K562 (cell line): ENCODE measurements at regions not wholly inside any gene's neighbourhood (a gene's known extent, or its start where the extent isn't known, plus 50 kb on each side); places are given as distances from the start of the nearest gene placed in this dataset.

Experiments used
- ATAC-seq: fragments of 200-7000 bp; cut with Tn5 transposase; 3 replicates; pipeline ENCODE4 v1.9.1; 2020; ENCODE audit warnings: moderate library complexity
- BruUV-seq: library from RNA; stranded (reverse); fragments of 400-500 nt; replicated peaks from 2 replicates; lab custom pipeline; 2021; lab: Mats Ljungman, UMichigan
- CTCF ChIA-PET: fragments of 300-600 bp; formaldehyde crosslinking; extraction: SDS; loops from one replicate; lab custom pipeline; 2021; ENCODE audit warnings: low intra/inter-chr PET ratio; lab: Yijun Ruan, JAX
- POLR2A ChIA-PET: fragments of 300-600, 350-650 bp; sonication (Branson Sonifier 250); formaldehyde crosslinking; extraction: SDS; loops from one replicate; lab custom pipeline; 2021; ENCODE audit warnings: antibody characterized with exemption, inconsistent platforms; lab: Yijun Ruan, JAX
- DNase-seq, 4 experiments: peaks; one replicate each; pipeline versions ENCODE4 v3.0.0 to v3.0.0-alpha.2; 2011 to 2018; ENCODE audit warnings: low spot score in 3 of 4, mixed read lengths in 3 of 4; ENCODE audit errors: extremely low read depth in 1 of 4
- FAIRE-seq: peaks from 2 replicates; lab custom pipeline; 2011; peaks lifted over from hg19 to GRCh38; lab: Jason Lieb, UNC
- H2AFZ ChIP-seq: 2 replicates; pipeline ENCODE4 v1.6.0; 2011; ENCODE audit warnings: low read depth, low read length, control low read depth, inconsistent platforms
- H3K27ac ChIP-seq: fragments of 200-600 bp; 3 replicates; pipeline ENCODE4 v1.8.0; 2011; ENCODE audit warnings: low read depth, mild to moderate bottlenecking, control low read depth, inconsistent platforms, low read length, moderate library complexity, mixed read lengths; ENCODE audit errors: extremely low read depth
- H3K27me3 ChIP-seq, 2 experiments: fragments of 300-600 bp in 1 of 2; 2 replicates in 1 of 2; 3 replicates in 1 of 2; pipeline versions ENCODE4 v1.6.0 to v1.8.0; 2011; ENCODE audit warnings: inconsistent platforms in 2 of 2, low read length in 2 of 2, mild to moderate bottlenecking in 1 of 2, mixed read lengths in 1 of 2, moderate library complexity in 1 of 2; ENCODE audit not compliant: control insufficient read depth in 2 of 2, insufficient read depth in 2 of 2
- H3K36me3 ChIP-seq: fragments of 300-600 bp; 3 replicates; pipeline ENCODE4 v1.8.0; 2011; ENCODE audit warnings: mild to moderate bottlenecking, low read length, inconsistent platforms; ENCODE audit not compliant: control insufficient read depth, insufficient read depth
- H3K4me1 ChIP-seq, 2 experiments: fragments of 200-600 bp in 1 of 2; replicated peaks in 1 of 2; 2 replicates in 1 of 2; 3 replicates in 1 of 2; pipeline versions ENCODE4 v1.5.1 to v1.8.0; 2011; ENCODE audit warnings: inconsistent platforms in 2 of 2, low read length in 2 of 2, mild to moderate bottlenecking in 1 of 2, mixed read lengths in 1 of 2, moderate library complexity in 1 of 2; ENCODE audit not compliant: control insufficient read depth in 2 of 2, insufficient read depth in 2 of 2
- H3K4me2 ChIP-seq: 2 replicates; pipeline ENCODE4 v1.6.1; 2011; ENCODE audit warnings: low read length, control low read depth, inconsistent platforms, mixed read lengths; ENCODE audit not compliant: insufficient read depth
- H3K4me3 ChIP-seq: fragments of 200-600 bp; sonication (generic), shearing (Covaris generic); 2 replicates; pipeline ENCODE4 v1.5.1; 2016; ENCODE audit warnings: control low read depth, inconsistent platforms
- H3K79me2 ChIP-seq: fragments of 200-600 bp; 3 replicates; pipeline ENCODE4 v1.8.0; 2011; ENCODE audit warnings: low read length, inconsistent platforms; ENCODE audit not compliant: control insufficient read depth, insufficient read depth
- H3K9ac ChIP-seq, 2 experiments: 2 replicates each; pipeline versions ENCODE4 v1.6.0 to v1.6.1; 2011; ENCODE audit warnings: low read depth in 2 of 2, low read length in 2 of 2, control low read depth in 1 of 2, inconsistent platforms in 1 of 2, mild to moderate bottlenecking in 1 of 2, mixed read lengths in 1 of 2; ENCODE audit not compliant: insufficient read depth in 1 of 2
- H3K9me1 ChIP-seq: one replicate; pipeline ENCODE4 v1.6.0; 2011; ENCODE audit warnings: inconsistent platforms, mild to moderate bottlenecking, low read length, moderate library complexity; ENCODE audit not compliant: control insufficient read depth, insufficient read depth
- H3K9me3 ChIP-seq: replicated peaks from 2 replicates; pipeline ENCODE4 v1.5.1; 2011; ENCODE audit warnings: low read depth, low read length, inconsistent platforms; ENCODE audit not compliant: control insufficient read depth, insufficient read depth
- H4K20me1 ChIP-seq: replicated peaks from 2 replicates; pipeline ENCODE4 v1.6.1; 2011; ENCODE audit warnings: low read length, inconsistent platforms, mixed read lengths; ENCODE audit not compliant: control insufficient read depth, insufficient read depth
- BRF2 ChIP-seq: IDR thresholded peaks from 3 replicates; pipeline ENCODE4 v1.6.1; 2011; ENCODE audit warnings: borderline replicate concordance, mild to moderate bottlenecking; ENCODE audit not compliant: insufficient read length, insufficient read depth
- CHCHD3 ChIP-seq: fragments of 250-450 bp; sonication (Bioruptor Pico); IDR thresholded peaks from 2 replicates; pipeline ENCODE4 v2.1.2; 2022; ENCODE audit warnings: mild to moderate bottlenecking
- CREB5 ChIP-seq: fragments of 250-450 bp; sonication (Bioruptor Pico); IDR thresholded peaks from 2 replicates; pipeline ENCODE4 v1.5.0; 2020; ENCODE audit warnings: mild to moderate bottlenecking
- FOXM1 ChIP-seq, 2 experiments: fragments of 450-650 bp in 1 of 2; sonication (generic) in 1 of 2; formaldehyde crosslinking in 1 of 2; IDR thresholded peaks; 2 replicates each; pipeline versions ENCODE4 v1.6.1 to v1.9.0; 2017 to 2022; ENCODE audit warnings: low read depth in 2 of 2, mild to moderate bottlenecking in 2 of 2, missing genetic modification reagents in 1 of 2, moderate library complexity in 1 of 2
- GATA2 ChIP-seq: sonication (generic); formaldehyde crosslinking; IDR thresholded peaks from 2 replicates; pipeline ENCODE4 v1.4.0; 2020; ENCODE audit warnings: mild to moderate bottlenecking, missing genetic modification reagents
- JUND ChIP-seq, 2 experiments: IDR thresholded peaks; 2 replicates in 1 of 2; 3 replicates in 1 of 2; pipeline ENCODE4 v1.6.1; 2011; ENCODE audit warnings: borderline replicate concordance in 2 of 2, low read depth in 2 of 2, low read length in 2 of 2, improper control_type of control experiment in 1 of 2, missing biosample characterization in 1 of 2, missing genetic modification characterization in 1 of 2, missing genetic modification reagents in 1 of 2
- NELFE ChIP-seq: IDR thresholded peaks from 2 replicates; pipeline ENCODE4 v1.6.1; 2011; ENCODE audit warnings: mild to moderate bottlenecking; ENCODE audit not compliant: insufficient read depth, insufficient read length
- POLR3G ChIP-seq: IDR thresholded peaks from 2 replicates; pipeline ENCODE4 v1.6.1; 2011; ENCODE audit not compliant: insufficient read length, insufficient replicate concordance; ENCODE audit errors: extremely low read depth
- RBBP5 ChIP-seq: fragments of 200-600 bp; sonication (generic); IDR thresholded peaks from 2 replicates; pipeline ENCODE4 v1.6.1; 2012; ENCODE audit warnings: borderline replicate concordance, mild to moderate bottlenecking, low read length, control low read depth, inconsistent platforms; ENCODE audit not compliant: insufficient read depth, poor library complexity, severe bottlenecking
- ZNF518B ChIP-seq: fragments of 250-450 bp; sonication (Bioruptor Pico); IDR thresholded peaks from 2 replicates; pipeline ENCODE4 v1.5.0; 2021; ENCODE audit warnings: mild to moderate bottlenecking, moderate library complexity
- ZNF57 ChIP-seq: fragments of 450-650 bp; formaldehyde crosslinking; IDR thresholded peaks from 2 replicates; pipeline ENCODE4 v1.4.0; 2020; ENCODE audit warnings: mild to moderate bottlenecking, moderate library complexity
- WGBS: fragments of 100-300 bp; shearing (Covaris generic); methylation state at CpG from one replicate; pipeline ENCODE4 v1.1.6; 2016; ENCODE audit warnings: low coverage, mixed read lengths; ENCODE audit not compliant: insufficient coverage; ENCODE audit errors: missing lambda C conversion rate; 5-methylcytosine and 5-hydroxymethylcytosine counted together
- in situ Hi-C: fragments of 300-500 bp; cut with MboI; formaldehyde crosslinking; loops from 4 replicates; pipeline ENCODE4 v1.15.0; 2018; ENCODE audit warnings: inconsistent platforms, mixed read lengths
- intact Hi-C: fragments of 100-400 bp; cut with micrococcal nuclease; formaldehyde crosslinking; loops from 2 replicates; pipeline ENCODE4 v1.14.2; 2022

- intact Hi-C loops: no loop called here
- POLR2A ChIA-PET: interaction anchor here (0.9 kb wide), 1 partner anchor 19 kb away, joined by 3 read pairs; no protein-coding TSS in a partner anchor
- no peak overlapping the region for H3K27ac ChIP-seq
- no peak for TF ChIP-seq FOXM1 (IDR thresholded peaks at IDR 0.05; ENCODE audit: low read depth)
- TF ChIP-seq FOXM1 (CRISPR knock-in tag; IDR thresholded peaks at IDR 0.05; ENCODE audit: low read depth): no peak
- TF ChIP-seq RBBP5: no peak
- TF ChIP-seq CHCHD3: no peak
- no peak for TF ChIP-seq CREB5
- no peak for TF ChIP-seq JUND (IDR thresholded peaks at IDR 0.05; ENCODE audit: borderline replicate concordance, low read depth, low read length)
- TF ChIP-seq JUND (tag; IDR thresholded peaks at IDR 0.05; ENCODE audit: borderline replicate concordance, low read depth, low read length): no peak
- TF ChIP-seq BRF2: no peak
- no peak for TF ChIP-seq GATA2
- TF ChIP-seq ZNF57 (CRISPR knock-in tag): no peak
- TF ChIP-seq NELFE: no peak
- no peak for TF ChIP-seq POLR3G
- TF ChIP-seq ZNF518B (CRISPR knock-in tag): no peak
Measured at GRCh38 chr20:57946559-57947315, 236.9 kb upstream of the PMEPA1 start.

More at GRCh38 chr20:57946559-57947315, 236.9 kb upstream of the PMEPA1 start:
- 0% methylated on average over 8 of the region's 8 CpGs for WGBS
- H3K9ac ChIP-seq: no peak overlapping the region
- no peak overlapping the region for H2AFZ ChIP-seq
- H3K4me2 ChIP-seq: no peak overlapping the region
- BruUV-seq: no TSS peak
- in situ Hi-C loops: no loop called here
- H4K20me1 ChIP-seq: 0 out of 2 replicates have a peak, but pooled peaks cover 3% of the 10 kb centered on the region
- H3K36me3 ChIP-seq: no peaks in the 10 kb centered on the region
- no peak for FAIRE-seq
- H3K79me2 ChIP-seq: no peaks in the 10 kb centered on the region
- H3K9me3 ChIP-seq: no peaks in the 10 kb centered on the region
- DNase-seq: no peak
- no peaks in the 10 kb centered on the region for H3K9me1 ChIP-seq
- no peak for ATAC-seq
- H3K27me3 ChIP-seq: peaks cover 10 to 26% of the 10 kb centered on the region in 2 experiments
- CTCF ChIA-PET: no interaction called here
- H3K4me3 ChIP-seq: no peak overlapping the region
- no peaks in the 10 kb centered on the region for H3K4me1 ChIP-seq
